Umbilical cord (tissue), 1 donor: ENCODE measurements at regions not wholly inside any gene's neighbourhood (a gene's known extent, or its start where the extent isn't known, plus 50 kb on each side); places are given as distances from the start of the nearest gene placed in this dataset.

ENCODE experiments used
- DNase-seq: peaks from one replicate; pipeline ENCODE4 v3.0.0-alpha.2; 2015; ENCODE audit warnings: low spot score

GRCh38 chr15:95368755-95369601, 961.5 kb upstream of the NR2F2 start:
- no peak for DNase-seq

GRCh38 chr15:95370291-95370690, 960.2 kb upstream of the NR2F2 start:
- no peak for DNase-seq

- DNase-seq, result no peak
These were observed 958.8 kb upstream of the NR2F2 start for GRCh38 chr15:95371664-95372063.

- DNase-seq, result no peak
These were observed 955.2 kb upstream of the NR2F2 start for GRCh38 chr15:95375281-95375680.

- DNase-seq, result no peak
These were observed 953.1 kb upstream of the NR2F2 start for GRCh38 chr15:95377258-95377852.

GRCh38 chr15:95394186-95395067, 936.1 kb upstream of the NR2F2 start:
- DNase-seq, result peak; percentile 40

GRCh38 chr15:95400428-95400827, 930.1 kb upstream of the NR2F2 start:
- DNase-seq, result no peak

GRCh38 chr15:95401587-95401986, 928.9 kb upstream of the NR2F2 start:
- DNase-seq, result no peak

- DNase-seq, result peak; percentile 38
These were observed 925.1 kb upstream of the NR2F2 start for GRCh38 chr15:95405447-95405846.

GRCh38 chr15:95407534-95407933, 923.0 kb upstream of the NR2F2 start:
- no peak for DNase-seq

GRCh38 chr15:95409211-95409610, 921.3 kb upstream of the NR2F2 start:
- DNase-seq, result no peak

GRCh38 chr15:95409626-95410310, 920.7 kb upstream of the NR2F2 start:
- no peak for DNase-seq

GRCh38 chr15:95410757-95411156, 919.7 kb upstream of the NR2F2 start:
- DNase-seq, result no peak

- no peak for DNase-seq
These were observed 913.9 kb upstream of the NR2F2 start for GRCh38 chr15:95416576-95416975.

- peak; percentile 75 for DNase-seq
These were observed 912.7 kb upstream of the NR2F2 start for GRCh38 chr15:95417761-95418160.

- no peak for DNase-seq
These were observed 908.2 kb upstream of the NR2F2 start for GRCh38 chr15:95422255-95422654.

- no peak for DNase-seq
These were observed 904.6 kb upstream of the NR2F2 start for GRCh38 chr15:95425859-95426258.

GRCh38 chr15:95429345-95429744, 901.2 kb upstream of the NR2F2 start:
- DNase-seq, result no peak

GRCh38 chr15:95431518-95431917, 899.0 kb upstream of the NR2F2 start:
- DNase-seq, result no peak

GRCh38 chr15:95432878-95433405, 897.6 kb upstream of the NR2F2 start:
- DNase-seq, result no peak

- peak; percentile 80 for DNase-seq
These were observed 890.6 kb upstream of the NR2F2 start for GRCh38 chr15:95439922-95440376.
